NCI-H446 treated with DMSO at 0.1 percent for 48 hours (cell line): ENCODE measurements at regions not wholly inside any gene's neighbourhood (a gene's known extent, or its start where the extent isn't known, plus 50 kb on each side); places are given as distances from the start of the nearest gene placed in this dataset.
"Not testable (repeated sequence)": the region's sequence is repeated elsewhere in the genome, so short reads cannot be mapped to it uniquely, and the experiment has no call there.

Experiments used
- DNase-seq: peaks from one replicate; lab custom pipeline; 2025; lab: John Stamatoyannopoulos, UW

GRCh38 chr4:151561551-151562256 lies 152.7 kb downstream of the FHIP1A start:
- DNase-seq, result no peak

GRCh38 chr4:151563194-151563593 lies 154.2 kb downstream of the FHIP1A start:
- no peak for DNase-seq

GRCh38 chr4:151564321-151564720 lies 155.3 kb downstream of the FHIP1A start:
- no peak for DNase-seq

GRCh38 chr4:151565583-151565982 lies 156.6 kb downstream of the FHIP1A start:
- no peak for DNase-seq

GRCh38 chr4:151566053-151566452 lies 157.1 kb downstream of the FHIP1A start:
- no peak for DNase-seq

- no peak for DNase-seq
Observed at GRCh38 chr4:151567056-151567455, 158.1 kb downstream of the FHIP1A start.

- no peak for DNase-seq
Observed at GRCh38 chr4:151568966-151569365, 160.0 kb downstream of the FHIP1A start.

GRCh38 chr4:151569650-151570049 lies 160.7 kb downstream of the FHIP1A start:
- no peak for DNase-seq

GRCh38 chr4:151573474-151573873 lies 164.5 kb downstream of the FHIP1A start:
- no peak for DNase-seq

GRCh38 chr4:151573945-151574344 lies 165.0 kb downstream of the FHIP1A start:
- DNase-seq, result no peak

- DNase-seq, result no peak
Observed at GRCh38 chr4:151574968-151575367, 166.0 kb downstream of the FHIP1A start.

GRCh38 chr4:151575646-151576045 lies 166.7 kb downstream of the FHIP1A start:
- DNase-seq, result no peak

- no peak for DNase-seq
Observed at GRCh38 chr4:151576627-151577026, 167.7 kb downstream of the FHIP1A start.

- no peak for DNase-seq
Observed at GRCh38 chr4:151581570-151581969, 172.6 kb downstream of the FHIP1A start.

- no peak for DNase-seq
Observed at GRCh38 chr4:151582098-151582497, 173.1 kb downstream of the FHIP1A start.

GRCh38 chr4:151583157-151583914 lies 174.4 kb downstream of the FHIP1A start:
- DNase-seq, result no peak

GRCh38 chr4:151584101-151584500 lies 175.1 kb downstream of the FHIP1A start:
- DNase-seq, result no peak

- DNase-seq, result not testable (repeated sequence)
Observed at GRCh38 chr4:151595629-151596028, 165.2 kb downstream of the GATB start.

GRCh38 chr4:151597691-151598090 lies 163.1 kb downstream of the GATB start:
- DNase-seq, result not testable (repeated sequence)

- DNase-seq, result no peak
Observed at GRCh38 chr4:151599863-151600262, 160.9 kb downstream of the GATB start.

GRCh38 chr4:151600432-151600831 lies 160.4 kb downstream of the GATB start:
- DNase-seq, result no peak

GRCh38 chr4:151603377-151603776 lies 157.4 kb downstream of the GATB start:
- no peak for DNase-seq

GRCh38 chr4:151604238-151604637 lies 156.6 kb downstream of the GATB start:
- DNase-seq, result no peak

GRCh38 chr4:151605215-151605614 lies 155.6 kb downstream of the GATB start:
- no peak for DNase-seq
